Spleen (tissue), 11 donors: ENCODE measurements at regions not wholly inside any gene's neighbourhood (a gene's known extent, or its start where the extent isn't known, plus 50 kb on each side); places are given as distances from the start of the nearest gene placed in this dataset.

ENCODE experiments used
- DNase-seq: peaks from one replicate; pipeline ENCODE4 v3.0.0-alpha.2; 2020
- H3K27ac ChIP-seq, 8 donors: fragments of 200-600 bp; sonication (generic) in 7 of 8; 1 replicate in 4 of 8; 2 replicates in 4 of 8; pipeline versions ENCODE4 v1.5.0 to v1.8.0; 2016 to 2021; ENCODE audit warnings: inconsistent platforms in 4 of 8, mild to moderate bottlenecking in 4 of 8, moderate library complexity in 1 of 8
- H3K27me3 ChIP-seq, 7 donors: fragments of 200-600 bp; sonication (generic) in 6 of 7; replicated peaks in 1 of 7; 1 replicate in 4 of 7; 2 replicates in 3 of 7; pipeline versions ENCODE4 v1.5.0 to v1.8.0; 2016 to 2021; ENCODE audit warnings: inconsistent platforms in 3 of 7, mild to moderate bottlenecking in 1 of 7
- H3K36me3 ChIP-seq, 6 donors: fragments of 200-600 bp; sonication (generic) in 5 of 6; 1 replicate in 4 of 6; 2 replicates in 2 of 6; pipeline versions ENCODE4 v1.5.0 to v1.8.0; 2016 to 2021; ENCODE audit warnings: inconsistent platforms in 2 of 6
- H3K4me1 ChIP-seq, 6 donors: fragments of 200-600 bp; sonication (generic) in 5 of 6; 1 replicate in 3 of 6; 2 replicates in 3 of 6; pipeline versions ENCODE4 v1.5.0 to v1.8.0; 2016 to 2021; ENCODE audit warnings: inconsistent platforms in 3 of 6
- H3K4me3 ChIP-seq, 8 donors: fragments of 200-600 bp; sonication (generic) in 7 of 8; 1 replicate in 4 of 8; 2 replicates in 4 of 8; pipeline versions ENCODE4 v1.5.0 to v1.8.0; 2016 to 2021; ENCODE audit warnings: inconsistent platforms in 4 of 8, mild to moderate bottlenecking in 4 of 8, moderate library complexity in 2 of 8
- H3K9me3 ChIP-seq, 8 donors: fragments of 200-600 bp; sonication (generic) in 7 of 8; 1 replicate in 4 of 8; 2 replicates in 4 of 8; pipeline versions ENCODE4 v1.5.0 to v1.8.0; 2016 to 2021; ENCODE audit warnings: inconsistent platforms in 4 of 8
- POLR2A ChIP-seq, 3 donors: fragments of 450-650 bp; IDR thresholded peaks; one replicate each; pipeline ENCODE4 v1.5.1; 2017; ENCODE audit warnings: antibody characterized with exemption in 3 of 3, mild to moderate bottlenecking in 1 of 3
- POLR2AphosphoS5 ChIP-seq, 3 donors: sonication (generic); formaldehyde crosslinking; IDR thresholded peaks; one replicate each; pipeline ENCODE4 v1.5.1; 2017; ENCODE audit warnings: antibody characterized with exemption in 3 of 3
- WGBS, 5 donors: extraction: QIAGEN DNeasy Blood & Tissue Kit in 3 of 5; methylation state at CpG; one replicate each; pipeline versions ENCODE4 v1.1.5 to v1.1.7; 2013 to 2018; 5-methylcytosine and 5-hydroxymethylcytosine counted together
- intact Hi-C: fragments of 100-400 bp; cut with DNase I; formaldehyde crosslinking; loops from one replicate; pipeline ENCODE4 v1.15.0; 2023; ENCODE audit warnings: low total_unique reads
- TF ChIP-seq, protein P1 (sequence below), 11 experiments: fragments of 200-600 bp in 7 of 11; fragments of 450-650 bp in 4 of 11; sonication (generic) in 4 of 11; IDR thresholded peaks in 8 of 11; conservative IDR thresholded peaks in 3 of 11; 1 replicate in 7 of 11; 2 replicates in 4 of 11; pipeline versions ENCODE4 v1.4.0 to v1.8.0; 2016 to 2021; ENCODE audit warnings: antibody characterized with exemption in 11 of 11, inconsistent platforms in 4 of 11, mild to moderate bottlenecking in 1 of 11
- donor health status: healthy with polysubstance abuse.
- donor health status: DM: no; HTN: no; CAD: no; lungs with moderate emphysema.
- donor health status: DM: no; HTN: no; CAD: no.
- donor health status: Bipolar disorder and iron deficiency.
- donor health status: healthy.
- donor health status: DM: no; HTN: no; CAD: no.
- donor health status: DM: yes; HTN: yes; CAD: no.

DNA sequence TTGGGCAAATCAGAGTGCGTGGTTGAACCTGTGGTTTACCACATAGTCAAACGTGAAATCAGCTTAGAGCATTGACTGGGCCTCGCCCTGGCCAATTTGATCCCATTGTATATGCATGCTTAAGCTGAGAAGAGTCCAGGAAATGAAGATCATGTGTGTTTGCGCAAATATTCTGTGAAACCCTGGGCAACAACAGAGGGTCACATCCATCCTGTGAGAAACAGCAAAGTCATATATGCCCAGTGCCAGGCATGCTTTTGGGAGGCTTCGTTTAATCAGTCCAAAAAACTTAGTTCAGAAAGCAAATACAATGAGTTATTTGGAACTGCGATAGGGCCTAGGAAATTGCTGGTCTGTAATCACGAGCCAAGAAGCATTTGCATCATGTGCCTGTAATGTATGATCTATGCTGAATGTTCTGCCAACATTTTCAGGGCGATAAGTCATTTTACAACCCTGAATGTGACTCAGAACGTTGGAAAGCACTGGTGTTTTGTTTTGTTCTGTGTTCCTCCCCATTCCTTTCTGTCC, 412.1 kb upstream of the CELF2 start:
- Histone ChIP-seq H3K4me1 (no peaks in the 10 kb centered on the region), H3K9me3 (no peaks in the 10 kb centered on the region), H3K27ac (no peak overlapping the region), H3K36me3 (no peaks in the 10 kb centered on the region), H3K4me3 (no peak overlapping the region), H3K27me3 (no peaks in the 10 kb centered on the region)
- intact Hi-C loops: no loop called here
- WGBS, 5 donors: 64 to 81% (median 68%) methylated on average over 9 of the region's 9 CpGs
- TF ChIP-seq, protein P1, sequence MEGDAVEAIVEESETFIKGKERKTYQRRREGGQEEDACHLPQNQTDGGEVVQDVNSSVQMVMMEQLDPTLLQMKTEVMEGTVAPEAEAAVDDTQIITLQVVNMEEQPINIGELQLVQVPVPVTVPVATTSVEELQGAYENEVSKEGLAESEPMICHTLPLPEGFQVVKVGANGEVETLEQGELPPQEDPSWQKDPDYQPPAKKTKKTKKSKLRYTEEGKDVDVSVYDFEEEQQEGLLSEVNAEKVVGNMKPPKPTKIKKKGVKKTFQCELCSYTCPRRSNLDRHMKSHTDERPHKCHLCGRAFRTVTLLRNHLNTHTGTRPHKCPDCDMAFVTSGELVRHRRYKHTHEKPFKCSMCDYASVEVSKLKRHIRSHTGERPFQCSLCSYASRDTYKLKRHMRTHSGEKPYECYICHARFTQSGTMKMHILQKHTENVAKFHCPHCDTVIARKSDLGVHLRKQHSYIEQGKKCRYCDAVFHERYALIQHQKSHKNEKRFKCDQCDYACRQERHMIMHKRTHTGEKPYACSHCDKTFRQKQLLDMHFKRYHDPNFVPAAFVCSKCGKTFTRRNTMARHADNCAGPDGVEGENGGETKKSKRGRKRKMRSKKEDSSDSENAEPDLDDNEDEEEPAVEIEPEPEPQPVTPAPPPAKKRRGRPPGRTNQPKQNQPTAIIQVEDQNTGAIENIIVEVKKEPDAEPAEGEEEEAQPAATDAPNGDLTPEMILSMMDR (IDR thresholded peaks at IDR 0.05 in 8 of 11, conservative IDR thresholded peaks at IDR 0.05 in 3 of 11): no peak
- TF ChIP-seq POLR2AphosphoS5 (IDR thresholded peaks at IDR 0.05) (no peak), POLR2A (IDR thresholded peaks at IDR 0.05) (no peak)
- no peak for DNase-seq

DNA sequence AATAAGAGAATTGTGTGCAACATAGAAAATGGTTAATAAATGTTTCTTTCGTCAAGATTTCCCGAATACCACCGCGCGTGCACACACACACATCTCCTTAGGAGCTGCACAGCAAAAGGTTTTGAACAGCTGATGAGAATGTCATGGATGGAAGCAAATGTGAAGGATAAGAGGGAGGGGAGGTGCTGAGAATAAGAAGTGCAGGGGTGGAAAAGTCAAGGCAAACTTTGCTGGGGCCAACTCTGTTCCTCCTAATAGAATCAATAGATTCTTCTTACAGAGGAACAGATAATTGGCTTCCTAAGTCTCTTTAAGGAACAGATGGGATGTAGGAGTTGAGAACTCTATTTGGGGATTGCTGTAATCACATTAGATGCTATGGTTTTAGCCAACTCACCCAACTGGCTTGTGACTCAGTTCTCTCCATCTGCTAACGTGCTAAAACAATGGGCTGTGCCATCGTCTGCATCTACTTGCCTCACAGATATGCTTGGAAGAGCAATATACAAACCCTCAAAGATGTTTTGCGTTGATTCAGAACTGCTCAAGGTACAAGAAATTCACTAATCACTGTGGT, 408.2 kb upstream of the CELF2 start:
- TF ChIP-seq POLR2A (IDR thresholded peaks at IDR 0.05): no peak
- no peak for DNase-seq

DNA sequence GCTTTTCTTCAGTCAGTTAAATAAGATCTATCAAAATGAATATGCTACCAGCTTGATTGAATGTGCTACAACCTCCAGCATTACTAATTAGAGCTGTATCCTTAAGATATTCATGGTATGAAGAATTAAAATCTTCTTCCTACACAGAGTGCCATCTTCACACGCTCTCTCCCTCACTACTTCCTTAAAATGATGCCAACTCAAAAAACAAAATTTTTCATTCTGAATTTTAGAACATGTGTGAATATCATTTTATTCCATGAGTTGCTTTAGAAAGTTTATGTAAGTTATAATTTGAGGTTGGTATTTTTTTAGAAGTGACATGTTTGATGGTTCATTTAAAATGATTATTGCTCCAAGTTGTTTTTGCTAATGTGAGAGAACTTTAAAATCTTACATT, 407.5 kb upstream of the CELF2 start:
- no peak overlapping the region for H3K27ac ChIP-seq
- no peaks in the 10 kb centered on the region for H3K27me3 ChIP-seq
- no peaks in the 10 kb centered on the region for H3K36me3 ChIP-seq
- intact Hi-C loops: no loop called here
- H3K9me3 ChIP-seq: no peaks in the 10 kb centered on the region
- TF ChIP-seq POLR2AphosphoS5 (IDR thresholded peaks at IDR 0.05): no peak
- TF ChIP-seq POLR2A (IDR thresholded peaks at IDR 0.05): no peak
- TF ChIP-seq, protein P1 (IDR thresholded peaks at IDR 0.05 in 8 of 11, conservative IDR thresholded peaks at IDR 0.05 in 3 of 11): no peak
- DNase-seq: no peak
- WGBS, 5 donors: 57 to 84% (median 71%) methylated on average over 1 of the region's 1 CpG
- H3K4me1 ChIP-seq: no peaks in the 10 kb centered on the region
- no peak overlapping the region for H3K4me3 ChIP-seq

More for the DNA sequence above, 408.2 kb upstream of the CELF2 start:
- H3K36me3 ChIP-seq: no peaks in the 10 kb centered on the region
- H3K27ac ChIP-seq: no peak overlapping the region
- H3K4me1 ChIP-seq: no peaks in the 10 kb centered on the region
- 86 to 93% (median 92%) methylated on average over 8 of the region's 8 CpGs for WGBS, 5 donors
- intact Hi-C loops: no loop called here
- no peaks in the 10 kb centered on the region for H3K27me3 ChIP-seq
- no peaks in the 10 kb centered on the region for H3K9me3 ChIP-seq
- no peak overlapping the region for H3K4me3 ChIP-seq

DNA sequence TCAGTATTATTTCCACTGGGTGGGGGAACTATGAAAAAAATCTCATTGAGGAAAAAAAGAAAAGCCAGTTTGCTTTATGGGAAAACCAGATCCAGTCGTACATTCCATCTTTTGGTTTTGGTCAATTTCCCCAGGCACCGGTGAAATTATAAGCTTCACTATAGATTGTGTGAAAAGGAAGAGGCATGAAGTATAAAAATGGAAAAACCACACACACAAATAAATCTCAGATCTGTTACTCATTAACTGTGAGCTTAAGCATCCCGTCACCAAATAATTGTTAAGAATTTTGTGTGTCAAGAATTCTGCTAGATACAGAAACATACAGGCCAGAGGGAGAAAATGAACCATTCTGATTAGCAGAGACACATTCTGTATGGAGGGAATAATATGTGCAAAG, 405.5 kb upstream of the CELF2 start:
- Histone ChIP-seq H3K27me3 (no peaks in the 10 kb centered on the region), H3K36me3 (no peaks in the 10 kb centered on the region), H3K4me1 (no peaks in the 10 kb centered on the region), H3K9me3 (no peaks in the 10 kb centered on the region), H3K4me3 (no peak overlapping the region), H3K27ac (no peak overlapping the region)
- WGBS, 5 donors: 90 to 96% (median 92%) methylated on average over 3 of the region's 3 CpGs
- DNase-seq: no peak
- intact Hi-C loops: no loop called here
- TF ChIP-seq POLR2A (IDR thresholded peaks at IDR 0.05): no peak
- TF ChIP-seq, protein P1 (IDR thresholded peaks at IDR 0.05 in 8 of 11, conservative IDR thresholded peaks at IDR 0.05 in 3 of 11): no peak
- TF ChIP-seq POLR2AphosphoS5 (IDR thresholded peaks at IDR 0.05): no peak
